CD14-positive monocyte (primary cell): ENCODE measurements at regions not wholly inside any gene's neighbourhood (a gene's known extent, or its start where the extent isn't known, plus 50 kb on each side); places are given as distances from the start of the nearest gene placed in this dataset.

ENCODE experiments used
- DNase-seq, 3 donors: peaks; one replicate each; pipeline ENCODE4 v3.0.0-alpha.2; 2011 to 2022
- H2AFZ ChIP-seq: 2 replicates; pipeline ENCODE4 v1.6.0; 2012; ENCODE audit warnings: mild to moderate bottlenecking, low read depth, low read length, inconsistent platforms; ENCODE audit not compliant: insufficient read depth, poor library complexity, severe bottlenecking
- H3K27ac ChIP-seq, 2 donors: 1 replicate in 1 of 2; 2 replicates in 1 of 2; pipeline ENCODE4 v1.5.1; 2012 to 2013; ENCODE audit warnings: low read length in 2 of 2, control low read depth in 1 of 2, inconsistent platforms in 1 of 2, low read depth in 1 of 2, mild to moderate bottlenecking in 1 of 2
- H3K27me3 ChIP-seq, 2 donors: one replicate each; pipeline versions ENCODE4 v1.6.0 to v1.6.1; 2011 to 2013; ENCODE audit warnings: low read length in 2 of 2; ENCODE audit not compliant: control insufficient read depth in 2 of 2, insufficient read depth in 2 of 2
- H3K36me3 ChIP-seq, 2 donors: replicated peaks in 1 of 2; 1 replicate in 1 of 2; 2 replicates in 1 of 2; pipeline versions ENCODE4 v1.5.1 to v1.6.1; 2012 to 2013; ENCODE audit warnings: low read length in 2 of 2, control low read depth in 1 of 2, inconsistent platforms in 1 of 2, mild to moderate bottlenecking in 1 of 2; ENCODE audit not compliant: insufficient read depth in 2 of 2, control insufficient read depth in 1 of 2
- H3K4me1 ChIP-seq, 2 donors: 1 replicate in 1 of 2; 2 replicates in 1 of 2; pipeline versions ENCODE4 v1.5.1 to v1.6.1; 2012 to 2013; ENCODE audit warnings: low read length in 2 of 2, control low read depth in 1 of 2, inconsistent platforms in 1 of 2, mild to moderate bottlenecking in 1 of 2, moderate library complexity in 1 of 2; ENCODE audit not compliant: insufficient read depth in 2 of 2, control insufficient read depth in 1 of 2
- H3K4me2 ChIP-seq: replicated peaks from 2 replicates; pipeline ENCODE3; 2012; ENCODE audit warnings: low read length, moderate library complexity, mild to moderate bottlenecking; ENCODE audit not compliant: poor library complexity, severe bottlenecking; ENCODE audit errors: extremely low read depth
- H3K4me3 ChIP-seq, 3 experiments: fragments of 200-600 bp in 1 of 3; sonication (generic) in 1 of 3; replicated peaks in 1 of 3; 1 replicate in 2 of 3; 2 replicates in 1 of 3; pipeline ENCODE4 v1.5.1; 2011 to 2013; ENCODE audit warnings: low read length in 3 of 3, mild to moderate bottlenecking in 3 of 3, control low read depth in 2 of 3, low read depth in 2 of 3, inconsistent platforms in 1 of 3, moderate library complexity in 1 of 3
- H3K79me2 ChIP-seq: 2 replicates; pipeline ENCODE4 v1.6.0; 2012; ENCODE audit warnings: mild to moderate bottlenecking, control low read depth, inconsistent platforms, low read length, moderate library complexity; ENCODE audit not compliant: insufficient read depth
- H3K9ac ChIP-seq: 2 replicates; pipeline ENCODE4 v1.6.0; 2017; ENCODE audit warnings: low read length, mild to moderate bottlenecking; ENCODE audit not compliant: insufficient read depth, poor library complexity, severe bottlenecking
- H3K9me3 ChIP-seq, 2 donors: replicated peaks in 1 of 2; 1 replicate in 1 of 2; 2 replicates in 1 of 2; pipeline versions ENCODE4 v1.5.1 to v1.6.1; 2012 to 2013; ENCODE audit warnings: low read length in 2 of 2, control low read depth in 1 of 2; ENCODE audit not compliant: control insufficient read depth in 1 of 2, insufficient read depth in 1 of 2
- H4K20me1 ChIP-seq: 2 replicates; pipeline ENCODE4 v1.6.0; 2012; ENCODE audit warnings: mild to moderate bottlenecking, low read length, control low read depth, moderate library complexity; ENCODE audit not compliant: insufficient read depth
- H3K27ac Mint-ChIP-seq, 7 donors: one replicate each; pipeline ENCODE4 v1.8.0; 2020; ENCODE audit warnings: mild to moderate bottlenecking in 7 of 7, mixed read lengths in 7 of 7, moderate library complexity in 6 of 7, inconsistent platforms in 2 of 7
- H3K27me3 Mint-ChIP-seq, 3 donors: one replicate each; pipeline ENCODE4 v1.8.0; 2021 to 2022; ENCODE audit warnings: low read depth in 3 of 3, mild to moderate bottlenecking in 3 of 3, mixed read lengths in 3 of 3, moderate library complexity in 3 of 3, inconsistent platforms in 1 of 3
- H3K36me3 Mint-ChIP-seq, 2 donors: one replicate each; pipeline ENCODE4 v1.8.0; 2020; ENCODE audit warnings: mixed read lengths in 2 of 2, inconsistent platforms in 1 of 2, mild to moderate bottlenecking in 1 of 2
- H3K4me1 Mint-ChIP-seq: one replicate; pipeline ENCODE4 v1.8.0; 2020; ENCODE audit warnings: mild to moderate bottlenecking, mixed read lengths
- H3K4me3 Mint-ChIP-seq, 2 donors: one replicate each; pipeline ENCODE4 v1.8.0; 2020; ENCODE audit warnings: mild to moderate bottlenecking in 2 of 2, mixed read lengths in 2 of 2, moderate library complexity in 1 of 2
- H3K9me3 Mint-ChIP-seq, 7 donors: one replicate each; pipeline ENCODE4 v1.8.0; 2020 to 2022; ENCODE audit warnings: mixed read lengths in 7 of 7, mild to moderate bottlenecking in 6 of 7, moderate library complexity in 6 of 7, inconsistent platforms in 2 of 7
- WGBS: methylation state at CpG from one replicate; pipeline ENCODE4 v1.1.5; 2013; ENCODE audit warnings: missing lambda C conversion rate; ENCODE audit not compliant: insufficient coverage; 5-methylcytosine and 5-hydroxymethylcytosine counted together
- intact Hi-C, 2 donors: fragments of 100-400 bp; cut with micrococcal nuclease; formaldehyde crosslinking; loops; one replicate each; pipeline versions ENCODE4 v1.15.0 to v1.15.1; 2023
- TF ChIP-seq, protein P1 (sequence below): fragments of 200-600 bp; IDR thresholded peaks from one replicate; pipeline ENCODE4 v1.8.0; 2022; ENCODE audit warnings: antibody characterized with exemption, mild to moderate bottlenecking

DNA sequence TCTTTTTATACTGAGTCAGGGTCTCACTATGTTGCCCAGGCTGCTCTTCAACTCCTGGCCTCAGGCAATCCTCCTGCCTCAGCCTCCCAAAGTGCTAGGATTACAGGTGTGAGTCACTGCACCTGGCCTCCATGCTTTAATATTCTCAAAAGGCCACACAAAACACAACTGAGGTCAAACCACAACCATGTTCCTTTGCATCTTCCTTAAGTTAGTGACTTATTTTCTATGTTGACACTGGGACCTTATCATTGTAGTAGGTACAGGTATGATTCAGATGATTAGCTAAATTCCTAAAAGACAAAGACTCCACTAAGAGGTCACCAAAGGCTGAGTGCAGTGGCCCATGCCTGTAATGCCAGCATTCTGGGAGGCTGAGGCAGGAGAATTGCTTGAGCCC is 131.9 kb upstream of the ATP1B1 start:
- H4K20me1 ChIP-seq, result no peaks in the 10 kb centered on the region
- Mint-ChIP-seq H3K27me3 (peaks cover 0 to 2% (median 2%) of the 10 kb centered on the region in 3 donors), H3K4me1 (no peaks in the 10 kb centered on the region), H3K9me3 (peaks cover 0 to 3% (median 0%) of the 10 kb centered on the region in 7 donors), H3K36me3 (no peaks in the 10 kb centered on the region), H3K4me3 (no peak overlapping the region), H3K27ac (no peak overlapping the region)
- H3K4me1 ChIP-seq, result no peaks in the 10 kb centered on the region
- H3K27ac ChIP-seq, result no peak overlapping the region
- H3K27me3 ChIP-seq, result no peaks in the 10 kb centered on the region
- H3K79me2 ChIP-seq, result no peaks in the 10 kb centered on the region
- H3K4me3 ChIP-seq, result no peak overlapping the region
- intact Hi-C loops, result no loop called here
- no peak overlapping the region for H3K9ac ChIP-seq
- no peaks in the 10 kb centered on the region for H3K9me3 ChIP-seq
- H3K36me3 ChIP-seq, result no peaks in the 10 kb centered on the region
- no peak for DNase-seq
- TF ChIP-seq, protein P1, sequence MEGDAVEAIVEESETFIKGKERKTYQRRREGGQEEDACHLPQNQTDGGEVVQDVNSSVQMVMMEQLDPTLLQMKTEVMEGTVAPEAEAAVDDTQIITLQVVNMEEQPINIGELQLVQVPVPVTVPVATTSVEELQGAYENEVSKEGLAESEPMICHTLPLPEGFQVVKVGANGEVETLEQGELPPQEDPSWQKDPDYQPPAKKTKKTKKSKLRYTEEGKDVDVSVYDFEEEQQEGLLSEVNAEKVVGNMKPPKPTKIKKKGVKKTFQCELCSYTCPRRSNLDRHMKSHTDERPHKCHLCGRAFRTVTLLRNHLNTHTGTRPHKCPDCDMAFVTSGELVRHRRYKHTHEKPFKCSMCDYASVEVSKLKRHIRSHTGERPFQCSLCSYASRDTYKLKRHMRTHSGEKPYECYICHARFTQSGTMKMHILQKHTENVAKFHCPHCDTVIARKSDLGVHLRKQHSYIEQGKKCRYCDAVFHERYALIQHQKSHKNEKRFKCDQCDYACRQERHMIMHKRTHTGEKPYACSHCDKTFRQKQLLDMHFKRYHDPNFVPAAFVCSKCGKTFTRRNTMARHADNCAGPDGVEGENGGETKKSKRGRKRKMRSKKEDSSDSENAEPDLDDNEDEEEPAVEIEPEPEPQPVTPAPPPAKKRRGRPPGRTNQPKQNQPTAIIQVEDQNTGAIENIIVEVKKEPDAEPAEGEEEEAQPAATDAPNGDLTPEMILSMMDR, result no peak
- no peak overlapping the region for H2AFZ ChIP-seq
- no peak overlapping the region for H3K4me2 ChIP-seq

DNA sequence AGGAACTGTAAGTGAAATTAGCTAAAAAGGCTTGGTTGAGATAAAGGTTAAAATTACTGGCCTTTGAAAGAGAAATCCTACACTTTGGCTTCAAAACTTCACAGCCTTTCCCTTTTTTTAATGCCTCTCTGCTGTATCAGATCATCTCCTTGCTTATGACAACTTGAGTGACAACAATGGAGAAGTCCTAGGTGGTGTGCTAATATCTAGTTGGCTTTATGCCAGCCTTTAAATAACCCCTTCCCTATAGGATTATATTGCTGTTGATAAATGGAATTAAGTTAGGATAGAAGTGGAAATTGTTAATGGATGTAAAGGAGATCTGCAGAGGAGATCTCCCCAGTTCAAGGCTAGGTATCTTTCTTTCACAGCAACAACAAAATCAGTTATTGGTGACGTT is 130.2 kb upstream of the ATP1B1 start:
- Mint-ChIP-seq H3K9me3 (peaks cover 0 to 3% (median 0%) of the 10 kb centered on the region in 7 donors), H3K27ac (no peak overlapping the region), H3K4me3 (no peak overlapping the region), H3K27me3 (peaks cover 0 to 2% (median 2%) of the 10 kb centered on the region in 3 donors), H3K36me3 (no peaks in the 10 kb centered on the region), H3K4me1 (no peaks in the 10 kb centered on the region)
- Histone ChIP-seq H3K27ac (no peak overlapping the region), H3K79me2 (no peaks in the 10 kb centered on the region), H2AFZ (no peak overlapping the region), H3K4me3 (no peak overlapping the region), H3K4me2 (no peak overlapping the region), H3K4me1 (no peaks in the 10 kb centered on the region), H3K27me3 (no peaks in the 10 kb centered on the region), H3K36me3 (no peaks in the 10 kb centered on the region), H3K9ac (no peak overlapping the region), H4K20me1 (no peaks in the 10 kb centered on the region), H3K9me3 (no peaks in the 10 kb centered on the region)
- no peak for DNase-seq
- no CpG with 5 or more reads among the region's 1 CpG for WGBS
- TF ChIP-seq, protein P1, result no peak
- intact Hi-C loops, result no loop called here
